ENCODE measurements at regions not wholly inside any gene's neighbourhood (a gene's known extent, or its start where the extent isn't known, plus 50 kb on each side); places are given as distances from the start of the nearest gene placed in this dataset.

DNA sequence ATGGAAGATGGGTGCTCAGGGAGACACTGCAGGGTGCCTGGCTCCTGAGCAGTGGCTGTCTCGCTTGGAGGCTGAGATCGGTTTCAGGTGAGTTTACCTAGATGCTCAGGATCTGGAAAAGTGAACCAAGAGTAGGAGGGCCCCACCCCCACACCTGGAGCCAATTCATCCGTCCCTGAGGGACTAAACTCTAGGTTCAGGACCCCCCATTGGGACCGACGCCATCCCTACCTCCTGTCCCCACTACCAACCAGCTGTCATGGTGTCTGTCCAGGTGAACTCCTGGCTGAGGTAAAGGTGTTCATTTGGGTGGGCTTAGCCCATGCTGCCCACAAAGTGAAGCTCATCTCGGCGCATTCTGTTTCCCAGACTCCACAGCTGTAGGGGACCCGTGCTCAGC is 174.6 kb upstream of the PLPP4 start:
- TF ChIP-seq, protein P1, sequence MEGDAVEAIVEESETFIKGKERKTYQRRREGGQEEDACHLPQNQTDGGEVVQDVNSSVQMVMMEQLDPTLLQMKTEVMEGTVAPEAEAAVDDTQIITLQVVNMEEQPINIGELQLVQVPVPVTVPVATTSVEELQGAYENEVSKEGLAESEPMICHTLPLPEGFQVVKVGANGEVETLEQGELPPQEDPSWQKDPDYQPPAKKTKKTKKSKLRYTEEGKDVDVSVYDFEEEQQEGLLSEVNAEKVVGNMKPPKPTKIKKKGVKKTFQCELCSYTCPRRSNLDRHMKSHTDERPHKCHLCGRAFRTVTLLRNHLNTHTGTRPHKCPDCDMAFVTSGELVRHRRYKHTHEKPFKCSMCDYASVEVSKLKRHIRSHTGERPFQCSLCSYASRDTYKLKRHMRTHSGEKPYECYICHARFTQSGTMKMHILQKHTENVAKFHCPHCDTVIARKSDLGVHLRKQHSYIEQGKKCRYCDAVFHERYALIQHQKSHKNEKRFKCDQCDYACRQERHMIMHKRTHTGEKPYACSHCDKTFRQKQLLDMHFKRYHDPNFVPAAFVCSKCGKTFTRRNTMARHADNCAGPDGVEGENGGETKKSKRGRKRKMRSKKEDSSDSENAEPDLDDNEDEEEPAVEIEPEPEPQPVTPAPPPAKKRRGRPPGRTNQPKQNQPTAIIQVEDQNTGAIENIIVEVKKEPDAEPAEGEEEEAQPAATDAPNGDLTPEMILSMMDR (IDR thresholded peaks at IDR 0.05; ENCODE audit: low read depth, low read length): no peak
- H3K4me3 ChIP-seq (ENCODE audit: low read depth, low read length): no peak overlapping the region

DNA sequence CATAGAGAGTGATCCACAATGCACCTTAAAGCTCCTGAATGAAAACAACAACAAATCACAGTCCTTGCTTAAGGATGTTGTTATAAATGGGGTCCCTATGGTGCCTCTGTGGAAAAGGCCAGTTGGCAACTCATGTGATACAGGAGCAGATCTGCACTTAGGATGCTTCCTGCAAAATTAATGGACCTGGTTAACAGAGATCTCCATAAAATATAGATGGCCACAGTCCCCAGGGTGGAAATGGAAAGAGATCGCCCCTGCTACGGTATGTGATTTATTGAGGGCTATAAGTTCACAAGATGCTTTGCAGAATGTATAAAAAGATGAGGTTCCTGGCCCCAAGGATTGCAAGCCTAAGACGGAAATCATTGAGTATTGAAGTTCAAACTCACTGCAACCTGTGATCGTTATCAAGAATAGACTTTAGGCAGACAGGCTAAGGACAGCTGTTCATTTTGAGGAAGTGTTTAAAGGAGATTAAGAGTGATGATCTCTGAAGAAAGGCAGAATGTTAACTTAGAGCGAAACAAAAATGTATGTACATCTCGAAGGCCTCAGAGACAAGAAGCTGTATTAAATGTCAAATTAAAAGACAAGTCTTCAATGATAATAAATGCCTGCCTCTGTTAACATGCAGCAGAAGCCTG is 174.1 kb upstream of the PLPP4 start:
- H3K4me3 ChIP-seq (ENCODE audit: low read depth, low read length): no peak overlapping the region
- TF ChIP-seq, protein P1 (IDR thresholded peaks at IDR 0.05; ENCODE audit: low read depth, low read length): no peak

DNA sequence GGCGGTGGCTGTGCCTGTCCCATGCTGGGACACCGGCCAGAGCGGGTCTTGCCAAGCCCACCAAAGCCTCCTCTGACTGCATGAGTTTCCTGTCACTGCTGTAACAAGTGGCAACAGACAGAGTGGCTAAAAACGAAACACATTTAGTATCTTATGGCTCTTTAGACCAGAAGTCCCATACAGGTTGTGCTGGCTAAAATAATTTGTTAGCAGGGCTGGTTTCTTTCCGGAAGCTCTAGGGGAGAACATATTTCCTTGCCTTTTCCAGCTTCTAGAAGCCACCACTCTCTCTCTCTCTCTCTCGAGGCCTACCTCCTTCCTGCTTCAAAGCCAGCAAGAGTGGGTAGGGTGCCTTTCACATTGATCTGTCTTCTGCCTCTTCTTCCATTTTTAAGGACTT is 171.6 kb upstream of the PLPP4 start:
- H3K4me3 ChIP-seq (ENCODE audit: low read depth, low read length): no peak overlapping the region
- TF ChIP-seq, protein P1 (IDR thresholded peaks at IDR 0.05; ENCODE audit: low read depth, low read length): no peak

DNA sequence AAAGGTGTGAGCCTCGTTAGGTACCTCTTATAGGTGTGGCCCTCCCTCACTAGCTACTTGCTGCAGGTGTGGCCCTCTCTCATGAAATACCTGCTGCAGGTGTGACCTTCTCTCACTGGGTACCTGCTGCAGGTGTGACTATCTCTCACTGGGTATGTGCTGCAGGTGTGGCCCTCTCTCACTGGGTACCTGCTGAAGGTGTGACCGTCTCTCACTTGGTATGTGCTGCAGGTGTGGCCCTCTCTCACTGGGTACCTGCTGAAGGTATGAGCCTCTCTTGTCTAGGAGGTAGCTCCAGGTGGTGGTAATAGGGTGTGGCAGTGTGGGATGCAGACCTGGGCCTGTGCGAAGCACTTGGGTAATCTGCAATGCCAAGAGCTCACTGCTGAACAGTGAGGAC is 170.7 kb upstream of the PLPP4 start:
- TF ChIP-seq, protein P1 (IDR thresholded peaks at IDR 0.05; ENCODE audit: low read depth, low read length): no peak
- H3K4me3 ChIP-seq (ENCODE audit: low read depth, low read length): no peak overlapping the region

DNA sequence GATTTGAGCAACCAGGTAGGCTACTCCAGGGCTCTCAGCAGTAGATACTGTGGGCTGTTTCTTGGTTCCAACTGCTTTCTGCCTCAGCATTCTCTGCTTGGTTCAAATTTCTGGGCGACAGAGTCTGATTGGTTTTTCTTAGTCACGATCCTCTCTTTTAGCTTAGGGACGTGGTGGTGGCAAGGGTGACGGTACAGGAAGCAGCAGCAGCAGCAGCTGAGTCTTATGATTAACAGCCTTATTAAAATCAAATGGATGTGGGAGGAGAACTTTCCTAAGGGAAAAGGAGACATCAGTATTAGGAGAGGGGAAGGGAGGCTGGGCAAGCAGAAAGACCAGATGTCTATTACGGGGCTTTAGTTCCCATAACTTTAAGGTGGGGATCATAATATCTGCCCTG is 156.5 kb upstream of the PLPP4 start:
- TF ChIP-seq, protein P1 (IDR thresholded peaks at IDR 0.05; ENCODE audit: low read depth, low read length): no peak
- H3K4me3 ChIP-seq (ENCODE audit: low read depth, low read length): no peak overlapping the region

DNA sequence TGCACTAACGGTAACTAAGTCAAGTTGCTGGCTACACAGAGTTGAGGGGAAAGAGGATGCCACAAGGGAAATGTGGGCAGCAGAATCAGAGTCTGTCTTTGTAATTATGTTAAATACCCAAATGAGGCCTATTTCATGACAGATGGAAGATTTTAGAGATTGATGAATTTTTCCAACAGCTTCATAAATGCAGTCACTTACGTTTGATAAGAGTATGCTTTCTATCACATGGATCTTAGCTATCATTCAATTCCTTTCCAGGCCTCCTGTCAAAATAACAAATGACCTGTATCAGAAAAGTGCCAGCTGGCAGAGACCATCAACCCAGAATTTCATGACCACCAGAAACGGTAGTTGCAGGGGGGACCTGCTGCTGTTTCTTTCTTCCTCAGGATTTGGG is 148.4 kb upstream of the PLPP4 start:
- TF ChIP-seq, protein P1 (IDR thresholded peaks at IDR 0.05; ENCODE audit: low read depth, low read length): no peak
- H3K4me3 ChIP-seq (ENCODE audit: low read depth, low read length): no peak overlapping the region

DNA sequence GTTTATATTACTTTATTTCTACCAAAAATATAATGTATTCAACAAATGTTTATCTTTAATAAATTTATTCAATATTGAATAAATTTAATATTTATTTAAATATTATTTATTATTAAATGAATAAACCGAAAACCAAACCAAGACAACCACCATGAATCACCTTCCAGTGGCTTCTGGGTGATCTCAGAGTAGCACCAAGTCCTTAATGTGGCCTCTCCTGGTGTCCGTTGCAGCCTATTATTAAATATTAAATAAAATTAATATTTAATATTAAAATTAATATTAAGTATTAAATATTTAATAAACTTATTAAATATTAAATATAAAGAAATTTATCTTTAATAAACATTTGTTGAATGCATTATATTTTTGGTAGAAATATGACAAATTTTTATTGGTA is 143.3 kb upstream of the PLPP4 start:
- TF ChIP-seq, protein P1 (IDR thresholded peaks at IDR 0.05; ENCODE audit: low read depth, low read length): no peak
- no peak overlapping the region for H3K4me3 ChIP-seq (ENCODE audit: low read depth, low read length)

Measured in WI38 (cell line).